T-cell (primary cell): ENCODE measurements at regions not wholly inside any gene's neighbourhood (a gene's known extent, or its start where the extent isn't known, plus 50 kb on each side); places are given as distances from the start of the nearest gene placed in this dataset.

ENCODE experiments used
- ATAC-seq, 4 experiments: fragments of 200-7000 bp in 3 of 4; fragments of 150-1000 bp in 1 of 4; cut with Tn5 transposase; replicated peaks in 1 of 4; 1 replicate in 3 of 4; 2 replicates in 1 of 4; pipeline ENCODE4 v1.10.0; 2021; ENCODE audit warnings: moderate library complexity in 3 of 4, mild to moderate bottlenecking in 2 of 4, moderate number of reproducible peaks in 1 of 4
- CTCF ChIA-PET, 2 donors: fragments of 300-600 bp; sonication (Branson Sonifier 250); formaldehyde crosslinking; loops; one replicate each; lab custom pipeline; 2022; ENCODE audit warnings: antibody characterized with exemption in 2 of 2; lab: Charles Lee
- POLR2A ChIA-PET, 2 donors: fragments of 300-600 bp; sonication (Branson Sonifier 250); formaldehyde crosslinking; loops; one replicate each; lab custom pipeline; 2022; ENCODE audit warnings: antibody characterized with exemption in 2 of 2; lab: Charles Lee
- DNase-seq, 35 experiments: peaks; one replicate each; pipeline versions ENCODE4 v3.0.0 to v3.0.0-alpha.2; 2013 to 2023
- H3K27ac ChIP-seq: one replicate; pipeline ENCODE4 v1.5.1; 2013; ENCODE audit warnings: low read length
- H3K27me3 ChIP-seq, 2 experiments: replicated peaks in 1 of 2; 1 replicate in 1 of 2; 2 replicates in 1 of 2; pipeline versions ENCODE4 v1.6.1 to v1.7.0; 2013; ENCODE audit warnings: low read length in 1 of 2, mixed read lengths in 1 of 2; ENCODE audit not compliant: control insufficient read depth in 2 of 2, insufficient read depth in 2 of 2; ENCODE audit errors: extremely low read depth in 1 of 2
- H3K36me3 ChIP-seq, 2 donors: 1 replicate in 1 of 2; 2 replicates in 1 of 2; pipeline versions ENCODE4 v1.6.1 to v1.7.0; 2013; ENCODE audit warnings: low read length in 1 of 2; ENCODE audit not compliant: control insufficient read depth in 2 of 2, insufficient read depth in 1 of 2; ENCODE audit errors: extremely low read depth in 1 of 2
- H3K4me1 ChIP-seq, 2 experiments: 1 replicate in 1 of 2; 2 replicates in 1 of 2; pipeline versions ENCODE4 v1.6.1 to v1.7.0; 2013; ENCODE audit warnings: low read length in 2 of 2, mixed read lengths in 1 of 2; ENCODE audit not compliant: insufficient read depth in 2 of 2, control insufficient read depth in 1 of 2; ENCODE audit errors: extremely low read depth in 1 of 2
- H3K4me3 ChIP-seq, 2 donors: 1 replicate in 1 of 2; 2 replicates in 1 of 2; pipeline versions ENCODE4 v1.5.1 to v1.7.0; 2013; ENCODE audit warnings: mild to moderate bottlenecking in 2 of 2, low read length in 1 of 2, moderate library complexity in 1 of 2; ENCODE audit not compliant: control insufficient read depth in 1 of 2; ENCODE audit errors: extremely low read depth in 1 of 2
- H3K9me3 ChIP-seq: 2 replicates; pipeline ENCODE4 v1.7.0; 2013
- H3K27ac Mint-ChIP-seq, 2 donors: one replicate each; pipeline ENCODE4 v1.8.0; 2020 to 2021; ENCODE audit warnings: mild to moderate bottlenecking in 2 of 2, mixed read lengths in 2 of 2
- H3K27me3 Mint-ChIP-seq, 2 donors: one replicate each; pipeline ENCODE4 v1.8.0; 2021 to 2022; ENCODE audit warnings: mixed read lengths in 2 of 2
- H3K36me3 Mint-ChIP-seq: one replicate; pipeline ENCODE4 v1.8.0; 2021; ENCODE audit warnings: mixed read lengths
- H3K4me1 Mint-ChIP-seq, 3 donors: one replicate each; pipeline ENCODE4 v1.8.0; 2020 to 2022; ENCODE audit warnings: mixed read lengths in 3 of 3, mild to moderate bottlenecking in 1 of 3
- H3K4me3 Mint-ChIP-seq, 3 donors: one replicate each; pipeline ENCODE4 v1.8.0; 2020 to 2022; ENCODE audit warnings: mild to moderate bottlenecking in 3 of 3, mixed read lengths in 3 of 3, moderate library complexity in 3 of 3
- H3K9me3 Mint-ChIP-seq, 3 donors: one replicate each; pipeline ENCODE4 v1.8.0; 2020 to 2022; ENCODE audit warnings: mixed read lengths in 3 of 3
- WGBS: methylation state at CpG from one replicate; pipeline ENCODE4 v1.1.5; 2013; ENCODE audit warnings: missing lambda C conversion rate; ENCODE audit not compliant: insufficient coverage; 5-methylcytosine and 5-hydroxymethylcytosine counted together

GRCh38 chr13:68099631-68100030 is 869.5 kb upstream of the PCDH9 start:
- no peaks in the 10 kb centered on the region for H3K9me3 ChIP-seq
- H3K27ac ChIP-seq, result no peak overlapping the region
- ChIA-PET CTCF (interaction anchor here in 1 of 2 donors (0.6 kb wide), 1 partner anchor 254 kb away, joined by 3 read pairs; no protein-coding TSS in a partner anchor), POLR2A (no interaction called here)
- WGBS, result 77% methylated on average over 2 of the region's 2 CpGs
- Mint-ChIP-seq H3K27me3 (no peaks in the 10 kb centered on the region), H3K4me3 (no peak overlapping the region), H3K36me3 (no peaks in the 10 kb centered on the region), H3K27ac (no peak overlapping the region), H3K9me3 (peaks cover 6 to 15% (median 13%) of the 10 kb centered on the region in 3 donors), H3K4me1 (no peaks in the 10 kb centered on the region)
- no peaks in the 10 kb centered on the region for H3K4me1 ChIP-seq
- H3K27me3 ChIP-seq, result no peaks in the 10 kb centered on the region
- H3K4me3 ChIP-seq, result no peak overlapping the region
- ATAC-seq (no peak), DNase-seq (no peak)
- H3K36me3 ChIP-seq, result no peaks in the 10 kb centered on the region

- H3K27ac ChIP-seq, result no peak overlapping the region
- no peaks in the 10 kb centered on the region for H3K27me3 ChIP-seq
- no peak overlapping the region for H3K4me3 ChIP-seq
- DNase-seq, result no peak
- ChIA-PET CTCF (no interaction called here), POLR2A (no interaction called here)
- Mint-ChIP-seq H3K27me3 (no peaks in the 10 kb centered on the region), H3K9me3 (peaks cover 4 to 14% (median 5%) of the 10 kb centered on the region in 3 donors), H3K4me1 (no peaks in the 10 kb centered on the region), H3K4me3 (no peak overlapping the region), H3K36me3 (no peaks in the 10 kb centered on the region), H3K27ac (no peak overlapping the region)
- no CpG with 5 or more reads among the region's 2 CpGs for WGBS
- no peaks in the 10 kb centered on the region for H3K36me3 ChIP-seq
- no peak for ATAC-seq
- H3K4me1 ChIP-seq, result no peaks in the 10 kb centered on the region
- H3K9me3 ChIP-seq, result no peaks in the 10 kb centered on the region
Measured at GRCh38 chr13:68081061-68081460, 850.9 kb upstream of the PCDH9 start.

GRCh38 chr13:68078874-68079273 is 848.7 kb upstream of the PCDH9 start:
- Histone ChIP-seq H3K27me3 (no peaks in the 10 kb centered on the region), H3K4me3 (no peak overlapping the region), H3K36me3 (no peaks in the 10 kb centered on the region), H3K27ac (no peak overlapping the region), H3K4me1 (no peaks in the 10 kb centered on the region), H3K9me3 (no peaks in the 10 kb centered on the region)
- ATAC-seq (no peak), DNase-seq (no peak)
- Mint-ChIP-seq H3K36me3 (no peaks in the 10 kb centered on the region), H3K4me3 (no peak overlapping the region), H3K27ac (no peak overlapping the region), H3K27me3 (no peaks in the 10 kb centered on the region), H3K4me1 (no peaks in the 10 kb centered on the region), H3K9me3 (peaks cover 4 to 10% (median 5%) of the 10 kb centered on the region in 3 donors)
- CTCF ChIA-PET, result no interaction called here
- WGBS, result no CpG with 5 or more reads among the region's 1 CpG
- POLR2A ChIA-PET, result no interaction called here

GRCh38 chr13:68078469-68078868 is 848.3 kb upstream of the PCDH9 start:
- no peak overlapping the region for H3K27ac Mint-ChIP-seq
- H3K36me3 ChIP-seq, result no peaks in the 10 kb centered on the region
- ChIA-PET CTCF (no interaction called here), POLR2A (no interaction called here)
- no peaks in the 10 kb centered on the region for H3K9me3 ChIP-seq
- H3K9me3 Mint-ChIP-seq, result peaks cover 4 to 11% (median 7%) of the 10 kb centered on the region in 3 donors
- no CpG with 5 or more reads among the region's 2 CpGs for WGBS
- DNase-seq (no peak), ATAC-seq (no peak)
- H3K4me3 ChIP-seq, result no peak overlapping the region
- no peaks in the 10 kb centered on the region for H3K4me1 Mint-ChIP-seq
- no peaks in the 10 kb centered on the region for H3K27me3 ChIP-seq
- no peaks in the 10 kb centered on the region for H3K36me3 Mint-ChIP-seq
- H3K4me1 ChIP-seq, result no peaks in the 10 kb centered on the region
- no peak overlapping the region for H3K4me3 Mint-ChIP-seq
- no peaks in the 10 kb centered on the region for H3K27me3 Mint-ChIP-seq
- no peak overlapping the region for H3K27ac ChIP-seq

GRCh38 chr13:68076046-68076445 is 845.9 kb upstream of the PCDH9 start:
- Mint-ChIP-seq H3K27ac (no peak overlapping the region), H3K27me3 (no peaks in the 10 kb centered on the region), H3K36me3 (no peaks in the 10 kb centered on the region), H3K9me3 (peaks cover 5 to 13% (median 12%) of the 10 kb centered on the region in 3 donors), H3K4me1 (no peaks in the 10 kb centered on the region), H3K4me3 (no peak overlapping the region)
- H3K36me3 ChIP-seq, result no peaks in the 10 kb centered on the region
- H3K9me3 ChIP-seq, result no peaks in the 10 kb centered on the region
- ChIA-PET CTCF (no interaction called here), POLR2A (no interaction called here)
- no peak overlapping the region for H3K4me3 ChIP-seq
- DNase-seq (no peak), ATAC-seq (no peak)
- no peaks in the 10 kb centered on the region for H3K4me1 ChIP-seq
- 90% methylated on average over 6 of the region's 9 CpGs for WGBS
- no peak overlapping the region for H3K27ac ChIP-seq
- H3K27me3 ChIP-seq, result no peaks in the 10 kb centered on the region

GRCh38 chr13:68066879-68067513 is 836.9 kb upstream of the PCDH9 start:
- Histone ChIP-seq H3K4me3 (no peak overlapping the region), H3K4me1 (no peaks in the 10 kb centered on the region), H3K36me3 (no peaks in the 10 kb centered on the region), H3K27me3 (no peaks in the 10 kb centered on the region), H3K27ac (no peak overlapping the region), H3K9me3 (no peaks in the 10 kb centered on the region)
- no peak overlapping the region for H3K4me3 Mint-ChIP-seq
- no peak for DNase-seq
- no CpG with 5 or more reads among the region's 2 CpGs for WGBS
- peaks cover 1 to 12% (median 4%) of the 10 kb centered on the region in 3 donors for H3K9me3 Mint-ChIP-seq
- H3K27ac Mint-ChIP-seq, result no peak overlapping the region
- H3K27me3 Mint-ChIP-seq, result no peaks in the 10 kb centered on the region
- no peak for ATAC-seq
- CTCF ChIA-PET, result no interaction called here
- POLR2A ChIA-PET, result no interaction called here
- no peaks in the 10 kb centered on the region for H3K4me1 Mint-ChIP-seq
- H3K36me3 Mint-ChIP-seq, result no peaks in the 10 kb centered on the region
